ENCODE measurements at regions not wholly inside any gene's neighbourhood (a gene's known extent, or its start where the extent isn't known, plus 50 kb on each side); places are given as distances from the start of the nearest gene placed in this dataset.

- no peak for TF ChIP-seq CTCF (IDR thresholded peaks at IDR 0.05)
- TF ChIP-seq POLR2A (IDR thresholded peaks at IDR 0.05) = no peak
Measured at GRCh38 chr22:47357493-47357892, 595.0 kb downstream of the TBC1D22A start.

Data from tibial nerve (tissue), 3 donors.